ENCODE measurements at regions not wholly inside any gene's neighbourhood (a gene's known extent, or its start where the extent isn't known, plus 50 kb on each side); places are given as distances from the start of the nearest gene placed in this dataset.

DNA sequence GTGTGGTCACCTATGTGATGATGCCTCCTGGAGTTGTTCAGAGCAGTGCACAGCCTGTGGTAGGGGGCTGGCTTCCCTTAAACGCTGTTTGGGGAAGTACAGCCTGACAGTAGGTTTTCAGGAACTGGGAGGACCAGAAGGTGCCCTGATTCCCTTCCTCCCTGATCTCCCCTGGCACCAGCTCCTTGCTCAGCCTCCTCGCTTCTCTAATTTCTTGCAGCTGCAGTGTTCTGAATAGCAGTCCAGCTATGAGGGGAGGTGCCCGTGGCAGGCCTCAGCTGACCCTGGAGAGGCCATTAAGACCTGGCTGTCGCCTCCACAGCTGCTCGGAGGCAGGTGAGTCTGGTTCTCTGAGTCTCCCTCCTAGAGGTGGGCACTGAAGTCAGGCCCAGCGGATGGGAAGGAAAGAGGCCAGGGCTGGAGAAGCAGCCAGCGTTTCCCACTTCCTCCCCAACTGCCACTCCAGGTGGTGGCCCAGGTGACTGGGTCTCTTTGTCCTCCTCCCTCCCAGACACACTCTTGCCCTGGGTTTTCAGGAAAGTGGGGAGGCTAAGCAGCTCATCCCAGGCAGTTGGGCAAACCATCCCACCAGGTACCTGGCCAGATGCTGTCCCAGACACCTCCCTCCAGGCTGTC, 52.0 kb upstream of the RPL11 start:
- DNase-seq: no peak

DNA sequence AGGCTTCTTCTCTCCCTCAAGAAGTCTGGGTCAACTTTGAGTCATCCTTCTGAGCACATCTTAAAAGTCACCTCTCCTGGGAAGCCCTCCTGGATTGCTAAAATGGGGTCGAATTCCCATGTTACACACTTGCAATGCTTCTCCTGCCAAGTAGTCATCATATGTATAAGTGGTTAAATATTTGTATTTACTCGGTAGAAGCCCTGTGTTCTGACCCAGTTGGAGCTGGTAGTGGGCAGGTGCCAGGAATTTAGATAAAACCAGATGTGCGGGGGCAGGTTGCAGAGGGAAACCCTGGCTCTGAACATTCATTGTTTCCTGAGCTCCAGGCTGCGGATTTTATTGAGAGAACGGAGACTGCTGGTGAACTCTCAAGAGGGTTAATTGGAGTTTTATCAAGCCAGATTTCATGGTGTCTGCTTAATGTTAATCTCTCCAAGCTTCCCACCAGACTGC, 52.8 kb upstream of the RPL11 start:
- DNase-seq: no peak

DNA sequence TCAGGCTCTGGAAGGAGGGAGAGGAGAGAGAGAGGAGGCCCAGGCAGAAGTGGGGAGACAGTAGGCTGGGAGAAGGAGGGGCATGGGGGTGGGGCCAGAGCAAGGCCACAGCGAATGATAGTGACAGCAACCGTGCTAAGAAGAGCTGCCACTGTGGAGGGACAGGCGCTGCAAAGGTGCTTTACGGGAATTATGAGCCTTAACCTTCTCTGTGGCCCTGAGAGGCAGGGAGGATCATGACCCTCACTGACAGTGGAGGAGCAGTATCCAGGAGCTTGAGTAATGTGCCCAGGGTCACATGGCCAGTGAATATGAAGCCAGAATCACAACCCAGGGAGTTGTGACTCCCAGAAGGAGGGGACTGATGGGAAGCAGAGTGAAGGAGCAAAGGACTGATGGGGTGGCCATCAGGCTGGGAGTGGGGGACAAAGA, 53.4 kb upstream of the RPL11 start:
- no peak for DNase-seq

DNA sequence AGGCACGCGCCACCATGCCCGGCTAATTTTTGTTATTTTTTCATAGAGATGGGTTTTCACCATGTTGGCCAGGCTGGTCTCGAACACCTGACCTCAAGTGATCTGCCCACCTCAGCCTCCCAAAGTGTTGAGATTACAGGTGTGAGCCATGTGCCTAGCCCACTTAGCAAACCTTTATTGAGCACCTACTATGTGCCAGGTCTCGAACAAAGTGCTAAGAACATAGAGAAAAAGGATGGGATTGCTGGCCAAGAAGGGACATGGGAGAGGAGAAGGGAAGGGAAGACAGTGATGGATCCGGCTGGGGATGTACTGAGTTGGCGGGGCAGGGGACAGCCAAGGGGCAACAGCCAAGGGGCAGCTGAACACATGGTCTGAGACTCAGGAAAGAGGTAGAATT, 55.6 kb upstream of the RPL11 start:
- DNase-seq: no peak

DNA sequence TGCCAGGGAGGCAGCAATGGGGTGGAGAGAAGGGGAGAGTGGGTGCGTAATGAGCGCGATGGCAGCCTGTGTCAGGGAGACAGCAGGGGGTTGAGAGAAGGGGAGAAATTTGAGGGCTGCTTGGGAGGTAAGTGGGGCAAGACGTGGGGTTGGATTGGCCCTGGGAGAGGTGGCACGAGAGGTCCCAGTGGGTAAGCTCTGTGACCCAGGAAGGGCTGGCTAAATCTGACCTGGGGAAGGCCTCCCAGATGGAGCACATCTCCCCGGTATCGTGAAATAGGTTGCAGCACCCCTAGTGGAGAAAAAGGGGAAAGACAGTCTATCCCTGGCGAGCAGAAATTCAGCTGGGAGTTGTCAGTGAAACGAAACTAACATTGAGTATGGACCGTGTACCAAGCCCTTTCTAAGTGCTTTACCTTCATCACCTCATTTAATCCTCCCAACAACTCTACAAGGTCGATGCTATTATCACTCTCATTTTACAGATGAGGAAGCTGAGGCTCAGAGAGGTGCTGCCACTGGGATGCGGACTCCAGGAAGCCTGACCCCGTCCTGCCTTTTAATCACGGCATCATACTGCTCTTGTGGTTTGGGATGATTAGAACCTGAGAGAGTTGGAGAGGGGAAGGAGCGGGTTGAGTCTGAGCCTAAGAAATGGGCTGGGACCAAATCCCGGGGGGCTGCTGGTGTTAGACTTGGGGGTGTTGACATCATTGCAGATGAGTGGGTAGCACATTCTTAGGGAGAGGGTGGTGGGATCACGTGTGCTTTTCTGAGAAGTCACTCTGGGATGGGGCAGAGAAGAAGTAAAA, 56.6 kb upstream of the RPL11 start:
- peak in 4 of 5 donors; percentile 31 to 64 (median 47) for DNase-seq

DNA sequence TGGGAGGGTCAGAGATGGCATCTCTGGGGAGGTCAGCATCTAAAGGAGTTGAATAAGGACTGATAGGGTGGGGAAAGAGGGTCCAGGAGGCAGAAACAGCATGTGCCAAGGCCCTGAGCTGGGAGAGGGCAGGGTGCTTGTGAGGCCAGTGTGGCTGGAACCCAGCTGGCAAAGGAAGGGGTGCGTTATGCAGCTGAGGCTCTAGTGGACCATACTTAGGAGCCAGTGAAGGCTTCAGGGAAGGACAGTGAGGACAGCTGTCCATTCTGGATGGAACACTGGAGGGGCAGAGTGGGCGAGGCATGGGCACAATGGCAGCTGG, 57.1 kb upstream of the RPL11 start:
- DNase-seq: no peak

DNA sequence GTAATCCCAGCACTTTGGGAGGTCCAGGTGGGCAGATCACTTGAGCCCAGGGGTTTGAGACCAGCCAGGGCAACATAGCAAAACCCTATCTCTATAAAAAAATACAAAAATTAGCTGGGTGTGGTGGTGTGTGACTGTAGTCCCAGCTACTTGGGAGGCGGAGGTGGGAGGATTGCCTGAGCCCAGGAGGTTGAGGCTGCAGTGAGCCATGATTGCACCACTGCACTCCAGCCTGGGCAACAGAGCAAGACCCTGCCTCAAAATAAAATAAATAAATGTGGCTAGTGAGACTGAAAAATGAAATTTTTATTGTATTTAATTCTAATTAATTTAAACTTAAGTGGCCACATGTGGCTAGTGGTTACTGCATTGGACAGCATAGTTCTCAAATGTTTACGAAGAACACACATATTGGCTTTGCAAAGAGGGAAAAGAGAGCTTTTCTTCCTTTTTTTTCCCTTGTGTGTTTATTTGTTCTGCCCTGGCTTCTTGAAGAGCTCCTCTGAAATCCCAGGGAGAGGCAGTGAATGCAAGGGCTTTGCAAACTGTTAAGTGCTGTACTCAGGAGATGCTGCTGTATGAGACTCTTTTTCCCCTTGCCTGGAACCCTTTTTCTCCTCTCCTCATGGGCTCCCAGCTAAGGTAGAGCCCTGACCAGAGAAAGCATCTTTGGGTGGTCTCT, 59.0 kb upstream of the RPL11 start:
- DNase-seq: no peak

DNA sequence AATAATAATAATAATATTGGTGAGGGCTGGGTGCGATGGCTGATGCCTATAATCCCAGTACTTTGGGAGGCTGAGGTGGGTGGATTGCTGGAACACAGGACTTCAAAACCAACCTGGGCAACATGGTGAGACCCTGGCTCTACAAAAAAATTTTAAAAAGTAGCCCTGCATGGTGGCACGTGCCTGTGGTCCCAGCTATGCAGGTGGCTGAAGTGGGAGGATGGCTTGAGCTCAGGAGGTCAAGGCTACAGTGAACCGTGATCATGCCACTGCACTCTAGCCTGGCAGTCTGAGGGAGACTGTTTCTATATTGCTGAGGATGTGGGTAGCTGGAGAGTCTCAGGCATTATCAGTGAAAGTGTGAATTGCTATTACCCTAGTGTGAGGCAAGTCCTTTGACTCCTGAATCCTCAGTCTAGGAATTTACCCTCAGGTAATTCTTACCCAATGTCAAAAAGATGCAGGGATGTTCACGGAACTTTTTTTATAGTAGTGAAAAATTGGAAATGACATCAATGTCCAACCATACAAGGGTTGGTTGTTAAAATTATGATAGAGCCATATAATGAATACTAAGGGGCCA, 61.8 kb upstream of the RPL11 start:
- DNase-seq: no peak

DNA sequence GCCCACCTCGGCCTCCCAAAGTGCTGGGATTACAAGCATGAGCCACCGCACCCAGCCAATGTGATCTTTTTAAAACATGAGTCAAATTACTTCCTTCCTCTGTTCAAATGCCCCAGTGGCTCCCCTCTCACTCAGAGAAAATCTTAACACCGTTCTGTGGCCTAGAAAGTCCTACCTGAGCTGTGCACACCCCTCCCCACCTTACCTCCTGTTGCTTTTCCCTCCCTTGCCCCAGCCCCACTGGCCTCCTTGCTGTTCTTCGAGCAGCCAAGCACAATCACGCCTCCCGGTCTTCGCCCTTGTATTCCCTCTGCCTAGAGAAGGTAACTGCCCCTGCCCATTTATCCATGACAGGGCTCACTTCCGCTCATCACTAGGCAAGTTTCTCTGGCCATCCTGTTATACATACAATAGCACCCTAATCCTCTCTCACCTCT, 62.6 kb upstream of the RPL11 start:
- DNase-seq: no peak

DNA sequence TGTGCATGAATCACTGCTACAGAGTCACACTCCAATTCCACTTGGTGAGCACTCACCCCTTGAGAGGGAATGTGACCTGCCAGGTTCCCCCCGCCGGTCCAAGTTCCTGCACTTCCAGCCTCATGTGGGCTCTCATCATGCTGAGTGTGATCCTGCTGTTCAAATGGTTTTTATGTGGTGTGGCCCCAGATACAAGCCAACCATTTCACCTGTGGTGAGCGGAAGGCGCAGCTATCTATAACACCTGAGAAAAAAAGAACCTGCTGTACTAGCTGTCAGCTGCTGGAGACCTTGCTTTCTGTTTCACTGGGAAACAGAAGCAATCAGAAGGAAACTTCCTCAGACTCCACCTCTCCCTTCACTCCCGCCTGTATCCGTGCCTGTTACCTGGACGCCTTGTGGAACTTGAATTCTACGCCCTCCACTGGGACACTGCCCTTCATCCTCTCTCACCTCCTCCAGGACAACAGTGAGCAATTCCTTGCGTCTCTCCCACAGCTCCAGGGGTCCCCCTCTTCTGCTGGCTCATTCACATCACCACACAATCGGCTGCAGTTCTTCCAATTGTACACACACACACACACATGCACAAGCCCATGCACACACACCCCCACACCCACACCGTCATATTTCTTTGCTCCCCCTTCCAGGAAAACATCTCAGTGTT, 64.4 kb upstream of the RPL11 start:
- no peak for DNase-seq

DNA sequence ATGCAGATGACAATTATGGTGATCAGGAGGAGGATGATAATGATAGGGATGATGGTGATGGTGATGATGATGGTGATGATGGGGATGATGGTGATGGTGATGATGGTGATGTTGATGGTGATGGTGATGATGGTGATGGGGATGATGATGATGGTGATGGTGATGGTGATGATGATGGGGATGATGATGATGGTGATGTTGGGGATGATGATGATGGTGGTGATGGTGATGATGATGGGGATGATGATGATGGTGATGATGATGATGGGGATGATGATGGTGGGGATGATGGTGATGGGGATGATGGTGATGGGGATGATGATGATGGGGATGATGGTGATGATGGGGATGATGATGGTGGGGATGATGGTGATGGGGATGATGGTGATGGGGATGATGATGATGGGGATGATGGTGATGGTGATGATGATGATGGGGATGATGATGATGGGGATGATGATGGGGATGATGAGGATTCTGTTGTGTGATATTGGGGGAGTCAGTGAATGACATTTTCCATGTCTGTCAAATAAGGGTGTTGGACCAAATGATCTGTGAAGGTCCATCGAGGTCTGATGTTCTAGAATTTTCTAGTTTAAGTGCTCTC, 65.6 kb upstream of the RPL11 start:
- DNase-seq: no peak

DNA sequence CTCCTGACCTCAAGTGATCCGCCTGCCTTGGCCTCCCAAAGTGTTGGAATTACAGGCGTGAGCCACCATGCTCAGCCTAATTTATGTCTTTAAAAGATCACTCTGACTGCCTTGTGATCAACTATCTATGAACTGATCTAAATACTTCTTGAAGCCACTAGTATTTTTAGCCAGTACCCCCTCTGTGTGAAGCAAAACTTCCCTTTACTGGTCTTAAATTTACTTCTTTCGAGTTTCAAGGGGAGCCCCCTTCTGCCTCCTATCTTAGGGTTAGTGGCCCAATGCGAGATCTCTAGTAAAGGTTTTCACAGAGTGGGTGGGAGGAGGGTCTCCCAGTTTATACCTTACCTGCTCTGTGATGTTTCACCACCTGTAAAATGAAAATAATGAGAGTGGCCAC, 66.1 kb upstream of the RPL11 start:
- DNase-seq: no peak

DNA sequence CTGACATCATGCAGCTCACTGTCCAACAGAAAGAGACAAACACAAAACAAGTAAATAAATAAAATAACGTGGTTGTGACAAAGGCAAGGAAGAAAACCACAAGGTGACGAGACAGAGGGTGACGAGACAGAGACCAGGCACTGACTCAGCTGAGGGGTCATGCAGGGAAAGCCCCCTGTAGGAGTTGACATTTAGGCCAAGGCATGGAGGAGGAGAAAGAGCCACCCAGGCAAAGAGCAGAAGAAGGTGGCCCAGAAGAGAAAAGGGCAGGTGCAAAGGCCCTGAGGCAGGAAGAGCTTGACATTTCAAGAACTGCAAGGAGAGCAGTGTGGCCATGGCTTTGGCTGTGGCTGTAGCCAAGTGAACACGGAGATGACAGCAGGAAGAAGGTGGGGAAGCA, 65.1 kb upstream of the ID3 start:
- DNase-seq: no peak

DNA sequence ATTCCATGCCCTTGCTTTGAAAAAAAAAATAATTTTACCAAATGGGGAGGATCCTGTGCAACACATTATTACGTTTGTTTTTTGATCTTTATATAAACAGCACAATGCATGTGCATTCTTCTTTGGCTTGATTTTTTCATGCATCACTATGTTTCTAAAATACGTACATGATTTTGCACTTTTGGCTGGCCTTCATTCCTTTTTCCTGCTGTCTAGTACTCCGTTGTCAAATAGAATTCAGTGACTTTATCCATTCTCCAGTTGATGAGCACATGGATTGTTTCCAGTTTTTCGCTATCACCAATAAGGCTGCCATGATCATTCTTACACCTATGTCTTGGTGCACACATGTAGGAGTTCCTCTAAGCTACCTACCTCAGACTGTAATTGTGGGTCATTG, 63.0 kb upstream of the ID3 start:
- no peak for DNase-seq

DNA sequence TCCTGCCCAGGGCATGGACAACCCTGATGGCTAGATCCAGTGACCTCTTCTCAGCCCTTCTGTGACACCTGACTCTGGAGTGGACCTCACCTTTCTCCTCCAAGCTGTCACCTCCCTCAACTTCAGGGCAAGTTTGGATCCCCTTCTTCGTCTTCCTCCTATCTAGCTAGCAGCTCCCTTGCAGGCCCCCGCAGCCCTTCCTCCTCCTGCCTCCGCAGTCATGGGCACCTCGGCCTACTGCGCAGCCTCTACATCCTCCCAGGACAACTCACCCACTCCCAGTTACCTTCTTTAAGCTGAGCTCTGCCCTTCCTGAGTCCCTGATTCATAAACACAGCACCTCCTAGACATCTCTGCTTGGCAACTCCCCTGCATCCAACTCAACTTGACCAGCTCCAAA, 61.3 kb upstream of the ID3 start:
- no peak for DNase-seq

DNA sequence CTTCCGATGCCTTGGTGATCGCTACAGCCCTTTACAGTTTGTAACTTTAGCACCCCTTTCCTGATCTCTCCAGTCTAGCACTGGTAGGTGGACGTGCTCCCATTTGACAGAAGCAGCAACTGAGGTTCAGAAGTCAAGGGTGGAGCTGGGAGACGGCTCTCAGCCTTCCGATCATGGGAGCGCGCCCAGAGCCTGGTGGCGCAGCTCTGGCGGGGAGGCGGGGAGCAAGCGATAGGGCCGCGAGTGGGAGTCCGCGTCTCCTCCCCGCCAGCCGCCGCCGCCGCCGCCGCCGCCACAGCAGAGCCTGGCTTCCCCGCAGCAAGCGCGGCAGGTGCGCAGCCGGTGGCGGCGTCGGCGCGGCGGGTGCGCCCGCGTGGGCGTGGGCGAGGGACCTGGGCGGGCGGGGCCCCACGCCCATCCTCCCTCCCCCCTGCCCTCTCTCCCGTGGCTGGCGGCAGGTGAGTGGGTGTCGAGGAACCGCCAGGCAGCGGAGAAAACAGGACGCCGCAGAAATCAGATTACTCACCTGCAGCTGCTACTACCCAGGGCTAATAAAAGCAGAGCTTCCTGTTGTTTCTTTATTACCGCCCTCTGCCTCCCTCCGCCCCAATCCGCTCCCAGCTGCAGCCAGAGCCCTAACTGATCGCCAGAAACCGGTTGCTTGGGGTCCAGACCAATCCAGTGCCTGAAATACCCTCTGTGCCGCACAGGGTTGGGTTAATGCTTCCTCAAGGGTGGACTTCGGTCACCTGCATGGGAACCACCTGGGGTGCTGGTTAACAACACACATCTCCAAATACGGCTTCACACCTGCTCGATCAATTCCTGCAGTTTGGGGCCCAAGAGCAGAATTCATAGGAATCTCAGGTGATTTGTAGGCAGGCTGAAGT, 60.2 kb upstream of the ID3 start:
- DNase-seq: peak; percentile 62 to 89 (median 81)

DNA sequence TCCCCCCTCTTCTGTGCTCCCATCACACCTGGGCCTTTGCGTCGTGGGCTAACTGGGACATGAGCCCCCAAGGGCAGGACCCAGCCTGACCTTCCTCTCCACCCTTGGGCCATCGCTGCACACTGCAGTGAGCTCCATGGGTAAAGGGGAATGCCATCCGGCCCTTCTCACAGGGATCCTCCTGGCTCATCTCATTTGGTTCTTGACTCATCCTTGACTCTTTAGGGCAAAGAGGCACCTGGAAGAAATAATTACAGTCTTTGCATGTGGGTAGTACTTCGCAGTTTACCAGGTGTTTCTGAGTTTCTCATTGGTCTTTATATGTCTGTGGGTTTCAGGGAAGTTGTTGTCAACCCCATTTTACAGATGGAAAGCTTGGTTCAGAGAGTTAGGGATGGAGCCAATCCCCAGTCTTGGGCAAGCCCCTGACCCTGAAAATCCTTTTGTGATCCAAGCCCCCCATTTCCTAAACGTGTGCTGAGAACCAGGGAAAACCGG, 59.3 kb upstream of the ID3 start:
- no peak for DNase-seq

DNA sequence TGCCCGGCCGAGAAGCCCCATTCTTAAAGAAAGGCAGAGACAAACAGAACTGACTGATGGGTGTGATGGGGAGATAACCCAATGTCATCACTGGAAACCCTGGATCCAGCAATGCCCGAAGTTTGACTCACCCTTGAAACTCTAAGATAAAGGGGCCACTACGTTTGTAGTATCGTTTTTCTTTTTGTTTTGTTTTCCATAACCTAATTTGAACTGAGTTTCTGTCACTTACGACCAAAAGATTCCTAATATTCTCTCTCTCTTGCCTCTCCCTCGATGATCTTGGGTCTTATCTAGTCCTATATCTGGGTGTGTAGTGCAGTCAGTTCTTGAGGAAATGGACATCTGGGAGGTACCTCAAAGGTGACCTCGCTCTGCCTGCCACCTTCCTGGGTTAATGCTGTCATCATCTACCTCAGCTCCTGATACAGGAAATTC, 57.8 kb upstream of the ID3 start:
- DNase-seq: no peak

DNA sequence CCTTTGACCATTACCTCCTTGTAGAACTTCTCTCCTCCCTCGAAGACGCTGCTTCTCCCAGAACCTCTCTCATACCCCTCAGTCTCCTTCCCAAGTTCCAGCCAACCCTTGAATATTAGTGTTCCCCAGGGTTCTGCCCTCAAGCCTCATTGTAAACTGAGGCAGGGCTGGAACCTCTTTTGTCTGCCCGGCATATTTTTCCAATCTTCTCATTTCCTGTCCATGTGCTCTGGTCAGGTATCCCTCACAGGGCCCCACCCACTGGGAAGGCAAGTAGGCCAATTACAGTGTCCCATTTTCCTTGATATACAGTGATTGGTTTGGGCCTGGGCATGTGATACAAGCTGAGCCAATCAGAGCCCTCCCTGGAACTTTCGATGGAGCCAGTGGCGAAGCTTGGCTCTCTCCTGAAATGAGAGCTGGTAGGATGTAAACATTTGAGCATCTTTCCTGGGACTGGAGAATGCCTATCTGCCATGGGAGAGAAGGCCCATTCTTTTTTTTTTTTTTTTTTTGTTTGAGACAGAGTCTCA, 57.1 kb upstream of the ID3 start:
- DNase-seq: no peak

DNA sequence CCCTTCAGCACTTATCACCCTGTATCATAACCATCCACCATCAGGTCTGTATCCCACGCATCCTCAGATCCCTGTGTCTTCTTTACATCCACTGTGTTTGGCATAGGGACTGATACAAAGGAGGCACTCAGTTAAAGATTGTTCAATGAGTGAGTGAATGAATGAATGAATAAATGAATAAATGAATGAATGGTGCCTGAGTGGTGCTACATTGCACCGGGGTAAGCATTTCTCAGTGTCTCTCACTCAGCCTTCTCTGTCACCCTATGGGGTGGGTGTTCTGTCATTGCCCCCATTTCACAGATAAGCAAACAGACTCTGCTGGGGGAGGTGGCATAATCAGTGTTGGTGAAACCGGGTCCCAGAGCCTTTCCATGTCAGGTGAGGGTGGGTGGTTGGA, 56.6 kb upstream of the ID3 start:
- no peak for DNase-seq

DNA sequence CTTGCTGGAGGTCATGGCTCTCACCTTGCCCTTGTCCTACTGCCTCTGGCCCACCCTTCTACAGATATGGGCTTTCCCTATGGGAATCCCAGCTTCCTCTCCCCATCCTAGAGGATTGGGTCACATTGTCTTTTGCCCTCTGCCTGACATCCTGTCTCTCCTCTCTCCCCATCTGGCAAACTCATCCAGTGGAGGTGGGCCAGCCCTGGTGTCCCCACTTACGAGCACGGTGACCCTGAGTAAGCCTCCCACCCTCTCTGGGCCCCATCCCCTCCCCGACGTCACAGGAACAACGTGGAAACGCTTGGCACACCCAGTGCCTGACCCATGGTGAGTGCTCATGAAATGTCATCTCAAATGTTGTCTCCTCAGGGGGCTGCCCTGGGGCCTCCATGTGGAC, 56.1 kb upstream of the ID3 start:
- DNase-seq: no peak
